NCI-H2107 treated with DMSO at 0.1 percent for 48 hours (cell line): ENCODE measurements at regions not wholly inside any gene's neighbourhood (a gene's known extent, or its start where the extent isn't known, plus 50 kb on each side); places are given as distances from the start of the nearest gene placed in this dataset.
A peak's percentile ranks its signal among the peaks of the same experiment; 100 is the strongest.

ENCODE experiments used
- DNase-seq: peaks from one replicate; lab custom pipeline; 2025; ENCODE audit not compliant: unreplicated experiment; lab: John Stamatoyannopoulos, UW

DNA sequence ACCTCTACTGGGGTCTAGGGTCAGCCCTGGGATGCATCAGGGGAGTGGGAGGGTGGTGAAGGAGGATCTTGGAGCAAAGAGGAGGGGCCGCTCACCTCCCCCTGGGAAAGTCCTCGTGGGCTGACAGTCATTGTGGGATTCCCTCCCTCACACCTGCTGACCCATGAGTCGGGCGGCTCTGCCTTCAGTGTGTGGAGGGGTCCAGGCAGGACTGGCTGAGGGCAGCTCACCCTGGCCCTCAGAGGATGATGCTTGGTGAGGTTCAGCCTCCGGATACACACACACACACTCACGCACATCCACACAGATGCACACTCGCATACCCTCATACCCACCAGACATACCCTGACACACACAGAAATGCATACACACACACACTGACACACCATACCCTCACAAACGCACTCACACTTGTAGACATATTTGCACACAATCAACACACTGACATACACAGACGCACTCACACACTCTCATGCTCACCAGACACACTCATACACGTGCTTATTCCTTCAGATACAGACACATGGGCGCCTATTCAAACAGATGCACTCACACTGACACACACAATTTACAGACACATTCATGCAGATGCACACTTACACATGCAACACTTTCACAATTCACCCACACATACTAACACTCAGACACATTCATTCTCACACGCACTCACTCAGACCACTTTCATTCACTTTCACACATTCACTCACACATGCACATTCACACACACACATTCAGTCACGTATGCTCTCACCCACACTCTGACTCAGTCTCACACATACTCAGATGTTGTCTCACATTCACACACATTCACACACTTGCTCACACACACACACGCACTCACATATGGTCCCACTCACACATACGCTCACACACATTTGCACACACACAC is 105.1 kb upstream of the RPL38 start:
- DNase-seq: no peak

DNA sequence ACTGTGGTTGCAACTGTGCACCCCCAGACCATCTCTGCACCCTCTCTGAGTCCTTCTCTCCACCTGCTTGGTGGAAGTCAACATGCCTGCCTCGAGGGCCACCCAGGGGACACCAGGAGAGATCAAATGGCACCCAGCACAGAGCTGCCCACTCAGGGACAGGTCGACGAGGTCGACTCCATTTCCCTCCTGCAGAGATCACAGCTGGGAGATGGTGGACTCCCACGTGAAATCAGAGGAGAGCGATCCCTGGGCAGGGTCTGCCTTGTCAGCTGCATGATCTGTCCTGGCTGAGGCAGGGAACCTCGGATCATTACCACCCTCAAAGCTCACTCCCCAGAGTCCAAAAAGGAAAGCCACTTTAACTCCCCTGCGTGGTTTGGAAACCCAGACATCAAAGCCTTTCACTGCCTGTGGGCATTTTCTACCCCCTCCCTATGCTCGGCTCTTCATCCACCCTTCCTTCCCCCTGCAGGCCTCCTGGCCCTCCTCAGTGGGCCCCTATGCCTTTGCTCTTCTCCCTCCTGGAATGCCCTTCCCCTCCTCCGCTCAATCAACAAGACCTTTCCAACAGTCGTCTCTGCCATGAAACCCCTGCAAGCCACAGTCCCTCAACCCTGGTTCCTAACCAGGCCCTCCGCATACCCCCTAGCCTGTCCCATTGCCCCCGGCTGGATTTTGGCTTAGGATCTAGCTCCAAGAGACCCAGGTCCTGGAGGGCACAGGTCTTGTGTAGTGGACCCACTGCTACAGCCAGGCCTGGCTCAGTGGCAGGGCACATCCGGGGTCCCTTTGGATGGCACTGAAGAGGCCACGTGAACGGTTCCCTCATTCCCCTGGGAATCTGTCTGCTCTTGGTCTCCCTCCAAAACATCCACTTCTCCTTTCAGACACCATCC is 103.8 kb upstream of the RPL38 start:
- DNase-seq: peak; percentile 46

DNA sequence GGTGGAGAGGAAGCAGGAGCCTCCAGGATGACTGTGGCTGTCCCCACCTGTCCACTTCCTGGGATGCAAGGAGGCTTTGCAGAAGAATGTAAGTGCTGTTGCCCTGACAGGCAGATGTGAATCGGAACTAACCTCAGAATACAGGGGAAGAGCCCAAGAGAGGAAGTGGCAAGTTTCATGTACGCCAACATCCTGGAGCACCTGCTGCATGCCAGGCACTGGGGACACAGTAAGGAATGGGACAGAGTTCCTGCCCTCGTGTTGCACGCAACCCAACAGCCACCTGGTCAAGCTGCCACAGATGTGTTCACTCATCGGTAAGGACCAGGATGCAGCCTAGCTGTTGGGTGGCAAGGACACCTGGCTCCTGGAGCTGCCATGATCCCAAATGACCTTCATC is 98.6 kb upstream of the RPL38 start:
- DNase-seq: no peak

DNA sequence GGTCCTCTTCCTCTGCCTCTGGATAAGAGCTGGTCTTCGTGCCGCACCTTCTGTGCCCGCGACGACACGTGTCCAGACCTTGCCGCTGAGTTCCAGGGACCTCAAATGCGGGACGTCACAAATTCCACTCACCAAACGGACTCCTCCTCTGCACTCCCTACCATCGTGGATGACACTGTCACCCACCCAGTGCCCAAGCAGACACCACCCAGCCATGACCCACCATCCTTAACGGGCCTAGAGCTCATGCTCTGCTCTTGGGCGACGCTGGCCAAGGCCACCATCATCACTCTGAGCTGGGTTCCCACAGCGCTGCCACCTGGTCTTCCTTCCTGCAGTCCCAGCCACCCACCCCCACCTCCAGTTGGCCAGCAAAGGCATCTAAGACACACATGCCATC is 96.4 kb upstream of the RPL38 start:
- DNase-seq: no peak

DNA sequence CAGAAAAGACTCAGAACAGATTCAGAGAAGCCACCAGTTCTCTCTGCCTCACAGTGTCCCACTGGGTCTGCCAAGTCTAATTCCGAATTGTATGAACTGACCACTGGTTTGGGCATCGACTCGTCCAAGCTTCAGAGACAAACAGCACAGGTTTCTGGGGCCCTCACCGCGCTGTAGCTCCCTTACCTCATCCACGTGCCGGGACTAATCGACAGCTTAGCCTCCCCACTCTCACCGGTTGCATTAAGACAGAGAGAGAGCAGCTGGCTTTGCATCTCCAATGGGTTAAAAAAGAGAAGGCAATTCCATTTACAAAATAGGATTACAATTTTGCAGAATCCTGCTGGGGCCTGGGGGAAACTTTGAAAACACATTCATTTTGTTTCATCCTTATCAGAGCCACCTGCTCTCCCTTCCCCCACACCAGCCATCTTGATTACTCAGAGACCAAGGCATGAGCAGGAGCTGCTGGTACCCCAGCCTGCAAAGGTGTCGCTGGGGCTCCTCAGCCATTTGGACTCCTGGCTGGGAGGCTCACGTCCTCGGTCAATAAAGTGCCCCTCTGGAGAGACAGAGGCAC is 95.3 kb upstream of the RPL38 start:
- DNase-seq: no peak

DNA sequence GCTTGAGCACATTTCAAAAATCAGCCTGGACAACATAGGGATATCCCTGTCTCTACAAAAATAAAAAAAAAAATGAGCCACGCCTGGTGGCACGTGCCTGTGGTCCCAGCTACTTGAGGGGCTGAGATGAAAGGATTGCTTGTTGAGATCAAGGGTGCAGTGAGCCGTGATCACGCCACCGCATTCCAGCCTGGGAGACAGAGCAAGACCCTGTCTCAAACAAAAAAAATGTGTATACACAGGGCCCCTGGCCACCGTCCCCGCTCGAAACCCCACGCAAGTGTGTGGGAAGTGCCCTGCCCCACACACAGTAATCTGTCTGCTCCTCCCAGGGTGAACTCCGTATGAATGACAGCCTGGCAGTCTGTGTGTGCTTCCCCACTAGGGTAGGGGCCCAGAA is 93.0 kb upstream of the RPL38 start:
- DNase-seq: no peak

DNA sequence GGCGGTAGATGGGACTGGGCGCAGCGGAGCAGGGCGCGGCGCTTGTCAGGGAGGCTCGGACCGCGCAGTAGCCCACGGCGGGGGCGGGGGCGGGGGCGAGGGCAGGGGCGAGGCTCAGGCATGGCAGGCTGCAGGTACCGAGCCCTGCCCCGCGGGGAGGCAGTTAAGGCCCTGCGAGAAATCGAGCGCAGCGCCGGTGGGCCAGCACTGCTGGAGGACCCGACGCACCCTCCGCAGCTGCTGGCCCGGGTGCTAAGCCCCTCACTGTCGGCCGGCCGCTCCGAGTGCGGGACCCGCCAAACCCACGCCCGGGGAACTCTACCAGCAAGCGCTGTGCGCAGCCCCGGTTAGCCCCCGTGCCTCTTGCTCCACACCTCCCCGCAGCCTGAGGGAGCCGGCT is 90.2 kb upstream of the RPL38 start:
- DNase-seq: no peak

DNA sequence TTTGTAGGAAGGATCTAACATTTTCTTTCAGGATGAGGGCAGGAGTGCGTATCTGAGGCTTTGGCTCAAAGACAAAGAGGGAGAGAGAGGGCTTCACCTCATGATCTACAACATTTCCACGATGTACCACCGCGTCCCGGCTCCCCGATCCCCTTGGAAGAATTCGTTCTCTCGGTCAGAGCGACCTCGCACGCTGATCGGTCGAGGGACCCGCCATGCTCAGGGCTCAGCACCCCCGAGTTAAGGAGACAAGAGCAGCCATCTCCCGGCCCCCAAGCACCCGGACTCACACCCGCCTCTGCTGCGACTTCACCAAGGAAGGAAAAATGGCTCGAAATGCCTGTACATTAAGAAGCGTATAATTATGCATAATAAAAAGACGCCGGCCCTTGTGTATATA is 89.5 kb upstream of the RPL38 start:
- no peak for DNase-seq

DNA sequence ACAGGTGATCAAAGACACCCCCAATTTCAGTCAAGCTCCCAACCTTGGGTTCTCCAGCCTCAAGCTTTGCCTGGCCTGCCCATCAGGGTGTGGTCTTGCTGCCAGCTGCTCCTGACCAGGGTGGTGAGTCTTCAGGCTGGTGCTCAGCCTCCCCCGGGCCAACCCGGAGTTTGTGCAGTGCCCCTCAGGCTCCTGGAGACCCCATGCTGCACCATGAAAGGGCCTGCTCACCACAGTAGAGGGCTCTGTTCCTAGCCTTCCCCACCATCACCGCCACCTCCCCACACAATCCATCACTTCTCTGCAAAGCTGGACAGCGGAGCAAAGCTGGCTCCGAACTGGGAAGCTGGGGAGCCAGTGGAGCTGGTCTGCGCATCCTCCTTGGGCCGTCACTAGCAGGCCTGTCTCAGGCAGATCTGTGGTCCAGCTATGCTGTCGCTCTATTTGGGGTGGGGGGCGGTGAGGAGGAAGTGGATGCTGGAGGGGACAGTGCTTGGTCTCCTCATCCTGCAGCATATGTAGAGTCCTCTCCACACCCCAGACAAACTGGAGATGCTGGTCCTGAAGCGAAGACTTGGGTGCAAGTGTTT is 88.5 kb upstream of the RPL38 start:
- no peak for DNase-seq

DNA sequence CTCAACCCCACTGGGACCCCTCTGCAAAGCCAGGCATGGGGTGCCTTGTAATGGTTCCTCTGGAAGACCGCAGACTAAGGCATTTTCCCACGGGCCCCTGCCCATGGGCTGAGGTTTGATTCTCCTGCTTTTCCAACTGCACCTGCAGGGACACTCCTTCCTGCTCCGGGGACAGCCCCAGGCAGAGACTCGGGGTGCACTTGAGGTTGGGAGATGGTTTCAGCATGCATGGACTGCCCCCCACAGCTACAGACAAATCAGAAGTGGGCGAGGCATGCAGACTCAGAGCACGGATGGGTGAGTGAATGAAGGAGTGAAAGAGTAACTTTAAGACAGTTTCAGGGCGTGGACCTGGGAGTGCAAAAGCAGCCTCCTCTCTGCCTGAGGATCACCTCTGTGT is 87.9 kb upstream of the RPL38 start:
- DNase-seq: no peak

DNA sequence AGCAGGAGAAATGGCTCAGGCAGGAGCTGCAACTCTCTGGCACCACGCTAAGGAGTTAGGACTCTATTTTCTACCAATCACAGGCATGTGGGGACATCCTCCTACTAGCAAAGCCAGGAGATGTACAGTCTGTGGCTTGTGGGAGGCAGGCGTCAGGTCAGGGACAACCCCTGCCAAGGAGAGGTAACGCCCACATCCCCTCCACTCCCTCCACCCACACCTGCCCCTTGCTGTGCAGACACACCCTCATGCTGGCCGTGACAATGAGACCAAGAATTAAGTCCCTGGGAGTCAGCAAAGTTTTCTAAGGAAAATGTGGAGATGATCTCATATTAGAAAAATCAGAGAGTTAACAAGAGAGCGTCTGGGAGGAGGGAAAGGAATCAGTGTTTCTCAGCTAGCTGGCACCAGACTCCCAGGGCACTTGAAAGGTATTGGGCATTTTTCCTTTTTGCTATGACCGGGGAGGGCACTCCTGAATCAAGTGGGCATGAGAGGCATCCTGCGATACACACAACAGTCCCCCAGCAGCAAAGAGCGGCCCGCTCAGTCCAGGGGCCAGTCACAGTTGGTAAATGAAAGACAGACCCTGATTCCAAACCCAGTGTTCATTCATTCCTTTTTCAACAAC is 87.3 kb upstream of the RPL38 start:
- DNase-seq: peak; percentile 51

DNA sequence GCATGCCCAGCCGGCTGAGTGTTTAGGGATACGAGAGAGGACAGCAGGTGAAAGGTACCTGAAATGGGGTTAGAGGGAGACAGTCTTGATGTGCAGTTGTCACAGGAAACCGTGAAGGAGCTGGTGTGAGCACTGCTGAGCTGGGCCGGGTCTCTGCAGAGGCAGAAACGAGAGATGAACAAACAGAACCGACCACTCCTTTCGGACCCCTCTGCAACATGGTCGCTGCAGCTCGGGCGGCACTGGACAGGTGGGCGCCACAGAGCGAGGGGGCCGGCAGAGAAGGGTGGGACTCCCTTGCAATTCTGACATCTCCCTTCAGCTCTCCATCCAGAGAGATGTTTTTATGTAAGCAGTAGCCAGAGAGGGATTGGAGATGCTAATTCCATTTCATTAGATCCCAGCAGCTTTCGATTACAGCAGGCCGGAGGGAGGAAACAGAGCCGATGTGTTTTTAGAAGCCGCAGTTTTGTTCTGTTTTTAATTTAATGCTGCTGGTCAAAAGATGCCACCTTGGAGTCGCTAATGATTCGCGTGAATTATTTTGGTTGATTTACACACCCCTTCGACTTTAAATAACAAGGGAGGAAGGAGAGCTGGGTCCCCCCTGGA is 86.3 kb upstream of the RPL38 start:
- no peak for DNase-seq

DNA sequence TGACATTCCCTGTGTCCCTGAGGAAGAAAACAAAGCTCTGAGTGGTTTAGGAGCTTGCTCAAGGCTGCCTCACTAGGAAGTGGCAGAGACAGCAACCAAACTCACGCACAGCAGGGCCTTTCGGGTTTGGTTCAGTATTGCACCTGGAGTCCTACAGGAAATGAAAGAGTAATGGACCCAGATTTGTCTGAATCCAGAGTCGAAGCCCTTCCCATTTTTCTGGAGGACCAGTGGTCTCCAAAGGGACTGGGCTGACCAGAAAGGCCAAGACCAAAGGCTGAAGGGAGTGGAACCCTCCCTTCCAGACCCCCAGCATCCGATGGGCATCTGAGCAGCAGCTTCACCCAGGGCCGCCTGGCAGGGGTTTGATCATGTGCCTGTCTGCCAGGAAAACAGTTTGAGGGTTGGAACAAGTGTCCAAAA is 85.5 kb upstream of the RPL38 start:
- DNase-seq: no peak

DNA sequence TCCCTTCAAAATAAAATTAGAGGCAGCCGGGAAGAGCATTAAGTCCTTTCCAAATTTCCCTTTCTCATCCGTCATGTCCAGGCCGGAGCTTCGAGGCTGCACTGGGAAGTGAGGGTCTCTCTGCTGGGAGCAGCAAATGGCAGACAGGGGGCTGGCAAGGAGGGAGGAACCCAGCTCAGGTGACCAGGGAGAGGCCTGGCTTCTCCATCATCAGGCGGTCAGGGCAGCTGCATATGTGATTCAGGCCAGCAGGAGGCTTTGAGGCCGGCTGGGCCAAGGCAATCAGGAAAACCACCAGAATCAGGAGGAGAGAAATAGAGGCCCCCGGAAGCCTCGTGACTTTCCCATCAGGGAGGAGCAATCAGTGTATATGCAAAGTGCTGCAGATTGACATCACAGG is 85.0 kb upstream of the RPL38 start:
- DNase-seq: no peak

DNA sequence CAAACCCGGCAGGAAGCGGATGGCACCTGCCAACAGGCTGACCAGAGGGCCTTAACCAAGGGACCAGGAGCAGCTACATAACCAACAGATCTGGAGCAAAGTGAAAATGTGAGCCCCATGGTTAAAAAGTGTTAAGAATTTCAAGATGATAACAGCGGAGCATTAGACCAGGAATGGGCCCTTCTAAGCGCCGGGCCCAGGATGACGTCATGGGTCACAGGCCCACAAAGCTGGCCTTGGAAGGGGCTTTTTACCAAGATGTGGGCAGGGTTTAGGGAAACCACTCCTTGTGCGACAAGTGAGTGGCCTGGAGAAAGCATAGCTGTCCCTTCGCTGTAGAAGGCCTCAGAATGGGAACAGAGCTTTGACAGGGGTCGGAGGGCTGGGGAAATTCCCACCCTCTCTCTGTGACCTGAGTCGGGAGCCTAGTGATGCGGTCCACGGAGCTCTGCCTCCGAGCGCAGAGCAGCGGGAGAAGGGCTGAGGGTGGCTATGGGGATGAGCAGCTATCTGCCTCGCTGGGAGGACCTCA is 84.4 kb upstream of the RPL38 start:
- DNase-seq: no peak

DNA sequence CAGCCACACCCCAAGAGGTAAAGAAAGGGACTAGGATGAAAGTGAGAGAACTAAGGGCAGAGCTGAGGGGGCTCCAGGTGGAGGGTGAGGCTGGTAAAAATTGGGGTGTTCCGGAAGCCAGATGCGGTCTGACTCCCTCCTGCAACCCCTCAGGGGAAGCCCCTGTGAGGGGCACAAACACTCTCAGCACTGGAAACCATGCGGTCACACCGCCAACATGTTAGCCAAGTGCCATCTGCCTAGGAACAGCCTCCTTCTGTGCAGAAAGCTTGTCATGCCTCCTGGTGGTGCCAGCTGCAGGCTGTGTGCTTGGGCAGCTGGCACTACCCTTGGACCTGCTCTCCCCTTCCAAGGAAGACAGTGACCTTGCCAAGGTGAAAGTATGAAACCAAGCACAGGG is 83.5 kb upstream of the RPL38 start:
- no peak for DNase-seq

DNA sequence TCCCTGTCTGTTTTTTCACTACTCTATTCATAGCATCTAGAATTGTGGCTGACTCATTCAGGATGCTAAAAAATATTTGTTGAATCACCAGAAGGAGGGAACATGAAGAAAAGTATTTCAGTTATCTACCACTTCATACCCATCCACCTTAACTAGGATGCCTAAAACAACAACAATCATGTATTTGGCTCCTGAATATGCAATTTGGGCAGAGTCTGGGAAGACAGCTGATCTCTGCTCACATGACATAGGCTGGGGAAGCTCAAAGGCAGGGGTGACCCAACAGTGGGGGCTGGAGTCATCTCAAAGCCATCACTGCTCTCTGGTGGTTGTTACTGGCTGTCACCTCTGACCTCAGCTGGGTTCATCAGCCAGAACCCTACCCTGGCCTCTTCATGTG is 80.1 kb upstream of the RPL38 start:
- no peak for DNase-seq

DNA sequence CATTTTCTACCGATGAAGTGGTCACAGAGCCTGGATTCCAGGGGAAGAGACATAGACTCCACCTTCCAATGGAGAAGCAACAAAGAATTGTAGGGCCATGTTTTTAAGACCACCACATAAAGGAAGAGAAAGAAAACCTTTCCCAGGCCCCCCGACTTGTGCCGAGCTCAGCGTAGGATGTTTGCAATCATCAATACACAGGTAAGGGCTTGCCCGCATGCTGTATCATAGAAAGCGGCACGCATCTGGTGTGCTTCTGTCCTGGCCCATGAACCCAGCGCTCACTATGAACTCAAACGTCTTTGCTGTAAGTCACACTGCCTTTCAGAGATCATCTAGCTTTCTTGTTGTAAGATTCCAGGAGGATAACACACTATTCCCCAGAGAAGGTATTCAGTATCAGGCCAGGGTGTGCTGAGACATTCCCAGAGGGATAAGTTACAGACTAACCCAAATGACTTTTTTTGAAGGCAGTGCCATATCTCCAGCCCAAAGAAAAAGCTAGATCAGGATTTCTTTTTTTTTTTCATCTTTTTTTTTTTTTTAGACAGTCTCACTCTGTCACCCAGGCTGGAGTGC is 79.5 kb upstream of the RPL38 start:
- DNase-seq: no peak

DNA sequence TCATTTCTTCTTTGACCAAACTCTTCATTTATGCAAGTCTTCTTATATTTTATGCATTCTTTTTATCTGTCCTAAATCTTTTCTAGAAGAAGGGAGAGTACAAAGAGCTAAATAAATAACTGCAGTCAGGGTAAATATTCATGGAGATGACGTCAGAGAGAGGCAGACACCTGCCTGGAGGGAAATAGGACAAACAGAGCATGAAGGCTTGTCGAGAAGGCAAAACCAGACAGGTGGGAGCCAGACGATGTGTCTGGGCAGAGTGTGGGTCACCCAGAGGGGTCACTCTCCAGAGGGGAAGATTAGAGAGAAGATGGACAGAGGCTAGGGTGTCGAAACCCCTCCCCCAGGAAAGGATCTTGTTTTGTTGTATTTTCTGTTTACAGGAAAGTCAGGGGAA is 78.3 kb upstream of the RPL38 start:
- DNase-seq: no peak
